ENCODE measurements at regions not wholly inside any gene's neighbourhood (a gene's known extent, or its start where the extent isn't known, plus 50 kb on each side); places are given as distances from the start of the nearest gene placed in this dataset.

GRCh38 chr2:16869711-16870110 lies 204.1 kb upstream of the CYRIA start:
- Mint-ChIP-seq H3K27ac (no peak overlapping the region), H3K9me3 (no peaks in the 10 kb centered on the region), H3K4me1 (peaks cover 14 to 22% of the 10 kb centered on the region in 2 experiments), H3K27me3 (ENCODE audit: low read depth) (no peaks in the 10 kb centered on the region), H3K4me3 (no peak overlapping the region), H3K36me3 (ENCODE audit: insufficient read depth in 1 of 3, low read depth in 3 of 3) (no peaks in the 10 kb centered on the region)
- H3K4ac ChIP-seq (ENCODE audit: low read depth, low read length) = no peak overlapping the region
- WGBS (ENCODE audit: extremely low coverage, insufficient read length, low lambda C conversion rate) = no CpG with 5 or more reads among the region's 4 CpGs
- no peaks in the 10 kb centered on the region for H3K79me1 ChIP-seq (ENCODE audit: insufficient read depth, low read depth, low read length, poor library complexity, severe bottlenecking)
- H3K4me1 ChIP-seq (ENCODE audit: insufficient read depth, low read length) = no peaks in the 10 kb centered on the region
- H3K79me2 ChIP-seq (ENCODE audit: insufficient read depth, low read length) = no peaks in the 10 kb centered on the region
- no peak for TF ChIP-seq CTCF (conservative IDR thresholded peaks at IDR 0.05)
- H2BK15ac ChIP-seq (ENCODE audit: low read depth, low read length) = no peak overlapping the region
- H3K27ac ChIP-seq (ENCODE audit: insufficient read length, low read depth, low read length) = no peak overlapping the region
- no peak overlapping the region for H4K8ac ChIP-seq (replicated peaks; ENCODE audit: insufficient read length, low read depth, low read length)
- no peaks in the 10 kb centered on the region for H3K27me3 ChIP-seq (ENCODE audit: insufficient read depth, low read length)
- no peak overlapping the region for H4K91ac ChIP-seq (ENCODE audit: insufficient read length, low read depth, low read length)
- H2AFZ ChIP-seq (ENCODE audit: low read length) = no peak overlapping the region
- H4K5ac ChIP-seq (ENCODE audit: insufficient read length, low read depth, low read length) = no peak overlapping the region
- H3K18ac ChIP-seq (ENCODE audit: insufficient read length, low read depth, low read length) = no peak overlapping the region
- no peak overlapping the region for H2AK5ac ChIP-seq (ENCODE audit: insufficient read length, low read length)
- H3K56ac ChIP-seq (ENCODE audit: insufficient read length, low read depth, low read length) = no peak overlapping the region
- DNase-seq = no peak
- no peaks in the 10 kb centered on the region for H3K9me3 ChIP-seq (ENCODE audit: control insufficient read depth, low read depth, low read length)
- no peak overlapping the region for H3K4me2 ChIP-seq (ENCODE audit: insufficient read depth, insufficient read length, low read length)
- H2BK20ac ChIP-seq (ENCODE audit: low read depth, low read length, poor library complexity, severe bottlenecking) = no peak overlapping the region
- no peak overlapping the region for H3K9ac ChIP-seq (ENCODE audit: extremely low read depth, insufficient read length, low read length)
- H3T11ph ChIP-seq (ENCODE audit: low read length) = no peak overlapping the region
- no peaks in the 10 kb centered on the region for H3K23me2 ChIP-seq (ENCODE audit: insufficient read length, low read depth, low read length, poor library complexity, severe bottlenecking)
- H2BK5ac ChIP-seq (ENCODE audit: insufficient read length, low read length) = no peak overlapping the region
- H3K14ac ChIP-seq (ENCODE audit: insufficient read depth, low read length) = 0 out of 2 replicates have a peak overlapping the region, but pooled peaks have one; percentile 37
- no peak overlapping the region for H2BK120ac ChIP-seq (ENCODE audit: low read depth, low read length, poor library complexity, severe bottlenecking)
- no peak overlapping the region for H3K23ac ChIP-seq (ENCODE audit: insufficient read length, low read depth, low read length)
- H2BK12ac ChIP-seq (ENCODE audit: insufficient read length, low read depth, low read length) = no peak overlapping the region
- H4K20me1 ChIP-seq (ENCODE audit: control insufficient read depth, insufficient read depth, insufficient read length) = no peaks in the 10 kb centered on the region

Measured in H9 (cell line).